ENCODE measurements at regions not wholly inside any gene's neighbourhood (a gene's known extent, or its start where the extent isn't known, plus 50 kb on each side); places are given as distances from the start of the nearest gene placed in this dataset.

DNA sequence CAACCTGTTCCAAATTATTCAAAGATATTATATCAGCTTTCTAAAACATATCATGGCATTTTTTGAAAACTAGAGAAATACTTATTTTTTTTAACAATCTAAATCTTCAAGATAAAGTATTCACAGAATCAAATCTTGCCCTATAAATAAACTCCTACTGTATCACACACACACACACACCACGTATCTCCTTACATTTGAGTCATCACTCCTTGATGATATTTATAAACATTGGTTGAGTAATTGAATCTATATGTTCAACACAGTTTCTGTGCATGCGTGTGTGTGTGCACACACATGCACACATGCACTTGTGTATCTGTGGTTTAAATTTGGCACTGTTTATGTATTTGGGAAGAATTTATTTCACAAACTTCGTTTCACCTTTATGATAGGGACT is 1716.4 kb downstream of the EFNA5 start:
- no peak overlapping the region for H3K4me3 Mint-ChIP-seq
- no peaks in the 10 kb centered on the region for H3K36me3 Mint-ChIP-seq (ENCODE audit: low read depth)
- intact Hi-C loops (cut with micrococcal nuclease): no loop called here
- CTCF ChIA-PET: no interaction called here
- no peak overlapping the region for H3K27ac Mint-ChIP-seq
- POLR2A ChIA-PET: no interaction called here
- TF ChIP-seq, protein P1, sequence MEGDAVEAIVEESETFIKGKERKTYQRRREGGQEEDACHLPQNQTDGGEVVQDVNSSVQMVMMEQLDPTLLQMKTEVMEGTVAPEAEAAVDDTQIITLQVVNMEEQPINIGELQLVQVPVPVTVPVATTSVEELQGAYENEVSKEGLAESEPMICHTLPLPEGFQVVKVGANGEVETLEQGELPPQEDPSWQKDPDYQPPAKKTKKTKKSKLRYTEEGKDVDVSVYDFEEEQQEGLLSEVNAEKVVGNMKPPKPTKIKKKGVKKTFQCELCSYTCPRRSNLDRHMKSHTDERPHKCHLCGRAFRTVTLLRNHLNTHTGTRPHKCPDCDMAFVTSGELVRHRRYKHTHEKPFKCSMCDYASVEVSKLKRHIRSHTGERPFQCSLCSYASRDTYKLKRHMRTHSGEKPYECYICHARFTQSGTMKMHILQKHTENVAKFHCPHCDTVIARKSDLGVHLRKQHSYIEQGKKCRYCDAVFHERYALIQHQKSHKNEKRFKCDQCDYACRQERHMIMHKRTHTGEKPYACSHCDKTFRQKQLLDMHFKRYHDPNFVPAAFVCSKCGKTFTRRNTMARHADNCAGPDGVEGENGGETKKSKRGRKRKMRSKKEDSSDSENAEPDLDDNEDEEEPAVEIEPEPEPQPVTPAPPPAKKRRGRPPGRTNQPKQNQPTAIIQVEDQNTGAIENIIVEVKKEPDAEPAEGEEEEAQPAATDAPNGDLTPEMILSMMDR (IDR thresholded peaks at IDR 0.05): no peak
- DNase-seq (no peak), ATAC-seq (ENCODE audit: low read depth) (no peak)
- no peaks in the 10 kb centered on the region for H3K27me3 Mint-ChIP-seq
- peaks cover 2% of the 10 kb centered on the region for H3K9me3 Mint-ChIP-seq
- H3K4me1 Mint-ChIP-seq: no peaks in the 10 kb centered on the region

DNA sequence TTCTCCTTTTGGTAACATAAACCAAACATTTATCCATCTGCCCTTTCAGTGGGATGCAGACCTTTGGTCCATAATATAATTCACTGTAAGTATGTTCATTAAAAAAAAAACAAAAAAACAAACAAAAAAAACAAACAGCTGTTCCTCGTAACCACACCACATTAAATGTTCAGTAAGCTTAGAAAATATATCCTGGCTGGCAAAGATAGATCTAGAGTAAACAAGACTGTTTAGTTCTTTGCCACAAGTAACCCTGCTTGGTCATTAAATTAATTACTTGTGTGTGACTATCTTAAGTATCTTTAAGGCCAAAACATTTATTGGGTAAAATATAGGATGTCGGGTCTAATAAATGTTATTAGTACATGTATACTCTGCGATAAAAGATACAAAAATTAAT is 1717.1 kb downstream of the EFNA5 start:
- H3K4me3 Mint-ChIP-seq: no peak overlapping the region
- ChIA-PET POLR2A (no interaction called here), CTCF (no interaction called here)
- TF ChIP-seq, protein P1 (IDR thresholded peaks at IDR 0.05): no peak
- no peak overlapping the region for H3K27ac Mint-ChIP-seq
- H3K4me1 Mint-ChIP-seq: no peaks in the 10 kb centered on the region
- intact Hi-C loops (cut with micrococcal nuclease): no loop called here
- peaks cover 2% of the 10 kb centered on the region for H3K9me3 Mint-ChIP-seq
- H3K36me3 Mint-ChIP-seq (ENCODE audit: low read depth): no peaks in the 10 kb centered on the region
- no peak for ATAC-seq (ENCODE audit: low read depth)
- DNase-seq: no peak
- H3K27me3 Mint-ChIP-seq: no peaks in the 10 kb centered on the region

DNA sequence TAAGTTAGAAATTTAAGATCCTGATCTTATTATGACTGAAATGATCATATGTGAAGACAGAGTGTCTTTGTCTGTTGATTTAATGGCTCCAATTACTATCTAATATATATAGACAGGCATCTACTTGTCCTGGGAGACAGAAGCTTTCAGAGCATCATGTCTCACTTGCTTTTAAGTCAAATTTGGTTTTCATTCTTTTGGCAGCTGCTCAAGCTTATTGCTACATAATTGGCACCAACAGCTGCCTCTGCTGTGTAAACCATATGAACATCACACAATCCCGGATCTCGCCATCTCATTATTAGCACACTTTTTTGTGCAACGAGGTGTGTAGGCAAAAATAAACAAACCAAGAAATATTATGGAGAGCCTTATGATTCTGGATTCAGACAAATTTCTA is 1717.9 kb downstream of the EFNA5 start:
- Mint-ChIP-seq H3K9me3 (peaks cover under 1% of the 10 kb centered on the region), H3K27ac (no peak overlapping the region), H3K4me3 (no peak overlapping the region), H3K27me3 (no peaks in the 10 kb centered on the region), H3K4me1 (no peaks in the 10 kb centered on the region), H3K36me3 (ENCODE audit: low read depth) (no peaks in the 10 kb centered on the region)
- POLR2A ChIA-PET: no interaction called here
- CTCF ChIA-PET: no interaction called here
- TF ChIP-seq, protein P1 (IDR thresholded peaks at IDR 0.05): no peak
- ATAC-seq (ENCODE audit: low read depth) (no peak), DNase-seq (no peak)
- intact Hi-C loops (cut with micrococcal nuclease): no loop called here

DNA sequence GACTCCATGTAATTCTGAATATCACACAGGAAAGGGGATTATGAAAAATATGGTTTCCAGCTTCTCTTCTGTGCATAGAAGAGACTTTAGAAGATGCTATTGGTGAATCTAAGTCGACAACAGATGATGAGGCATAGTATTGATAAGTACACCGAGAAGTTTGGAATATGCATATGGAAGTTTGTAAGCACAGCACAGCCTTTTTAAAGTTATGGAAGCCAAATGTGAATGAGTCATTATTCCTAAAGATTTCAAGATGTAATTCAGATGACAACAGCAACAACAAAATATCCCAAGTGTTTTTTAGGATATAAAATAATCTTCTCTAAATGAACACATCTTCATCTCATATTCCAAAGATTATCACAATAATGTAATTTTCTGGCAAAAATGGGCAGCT is 1723.3 kb downstream of the EFNA5 start:
- ChIA-PET CTCF (no interaction called here), POLR2A (no interaction called here)
- no peaks in the 10 kb centered on the region for H3K4me1 Mint-ChIP-seq
- intact Hi-C loops (cut with micrococcal nuclease): no loop called here
- no peak overlapping the region for H3K4me3 Mint-ChIP-seq
- DNase-seq (no peak), ATAC-seq (ENCODE audit: low read depth) (no peak)
- no peak overlapping the region for H3K27ac Mint-ChIP-seq
- H3K9me3 Mint-ChIP-seq: peaks cover 3% of the 10 kb centered on the region
- H3K27me3 Mint-ChIP-seq: no peaks in the 10 kb centered on the region
- TF ChIP-seq, protein P1 (IDR thresholded peaks at IDR 0.05): no peak
- no peaks in the 10 kb centered on the region for H3K36me3 Mint-ChIP-seq (ENCODE audit: low read depth)

DNA sequence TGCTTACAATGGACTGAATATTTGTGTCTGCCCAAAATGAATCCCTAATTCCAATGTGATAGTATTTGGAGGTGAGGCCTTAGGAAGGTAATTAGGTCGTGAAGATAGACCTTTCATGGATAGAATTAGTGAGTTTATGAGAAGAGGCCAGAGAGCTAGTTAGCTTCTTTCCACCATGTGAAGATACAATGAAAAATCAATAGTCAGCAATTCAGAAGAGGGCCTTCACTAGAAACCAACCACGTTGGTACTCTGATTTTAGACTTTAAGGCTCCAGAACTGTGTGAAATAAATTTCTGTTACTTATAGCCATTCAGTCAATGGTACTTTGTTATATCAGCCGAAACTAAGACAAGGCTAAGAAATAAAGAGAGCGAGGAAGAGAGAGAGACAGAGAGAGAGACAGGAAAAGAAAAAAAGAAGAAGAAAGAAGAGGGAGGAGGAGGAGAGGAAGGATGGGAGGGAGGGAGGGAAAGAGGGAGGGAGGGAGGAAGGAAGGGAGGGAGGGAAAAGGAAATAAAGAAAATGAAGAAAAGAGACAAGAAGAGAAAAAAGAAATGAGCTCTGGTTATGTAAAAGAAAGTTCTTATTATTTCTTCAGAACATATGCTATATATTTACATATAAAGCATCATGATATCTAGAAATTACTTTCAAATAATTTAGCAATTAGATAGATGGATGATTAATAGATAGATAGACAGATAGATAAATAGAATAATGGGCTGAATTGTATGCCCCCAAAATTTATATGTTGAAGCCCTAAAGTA is 1725.3 kb downstream of the EFNA5 start:
- DNase-seq: no peak
- ATAC-seq (ENCODE audit: low read depth): no peak
- H3K27ac Mint-ChIP-seq: no peak overlapping the region
- intact Hi-C loops (cut with micrococcal nuclease): no loop called here
- H3K36me3 Mint-ChIP-seq (ENCODE audit: low read depth): no peaks in the 10 kb centered on the region
- H3K9me3 Mint-ChIP-seq: peaks cover 3% of the 10 kb centered on the region
- no peak overlapping the region for H3K4me3 Mint-ChIP-seq
- TF ChIP-seq, protein P1 (IDR thresholded peaks at IDR 0.05): no peak
- no peaks in the 10 kb centered on the region for H3K4me1 Mint-ChIP-seq
- POLR2A ChIA-PET: no interaction called here
- no peaks in the 10 kb centered on the region for H3K27me3 Mint-ChIP-seq
- CTCF ChIA-PET: no interaction called here

Measured in activated B cell treated with CpG ODN at 0.5 μM for 24 hours (primary cell).